Gastrocnemius medialis (tissue), 4 donors: ENCODE measurements at regions not wholly inside any gene's neighbourhood (a gene's known extent, or its start where the extent isn't known, plus 50 kb on each side); places are given as distances from the start of the nearest gene placed in this dataset.

Experiments
- ATAC-seq, 2 donors: fragments of 150-250 bp; one replicate each; pipeline ENCODE4 v1.9.1; 2016
- DNase-seq, 2 donors: peaks; one replicate each; pipeline ENCODE4 v3.0.0-alpha.2; 2019
- H3K27ac ChIP-seq, 4 donors: fragments of 200-600 bp; sonication (generic); 1 replicate in 1 of 4; 2 replicates in 3 of 4; pipeline ENCODE4 v1.5.1; 2016 to 2018; ENCODE audit warnings: mild to moderate bottlenecking in 2 of 4, moderate library complexity in 1 of 4
- H3K27me3 ChIP-seq, 3 donors: fragments of 200-600 bp; sonication (generic) in 2 of 3; 1 replicate in 1 of 3; 2 replicates in 2 of 3; pipeline versions ENCODE4 v1.5.1 to v1.6.0; 2016 to 2019; ENCODE audit warnings: mild to moderate bottlenecking in 1 of 3, moderate library complexity in 1 of 3
- H3K36me3 ChIP-seq, 2 donors: fragments of 200-600 bp; sonication (generic) in 1 of 2; one replicate each; pipeline ENCODE4 v1.5.1; 2017 to 2018
- H3K4me1 ChIP-seq, 2 donors: fragments of 200-600 bp; sonication (generic) in 1 of 2; one replicate each; pipeline ENCODE4 v1.5.1; 2016 to 2017; ENCODE audit warnings: mild to moderate bottlenecking in 2 of 2
- H3K4me3 ChIP-seq, 4 donors: fragments of 200-600 bp; sonication (generic) in 3 of 4; 1 replicate in 1 of 4; 2 replicates in 3 of 4; pipeline ENCODE4 v1.5.1; 2016 to 2019; ENCODE audit warnings: mild to moderate bottlenecking in 2 of 4
- H3K9me3 ChIP-seq, 3 donors: fragments of 200-600 bp; sonication (generic) in 2 of 3; 1 replicate in 1 of 3; 2 replicates in 2 of 3; pipeline ENCODE4 v1.5.1; 2016 to 2019
- CTCF ChIP-seq, 5 experiments: fragments of 450-650 bp in 3 of 5; fragments of 200-600 bp in 2 of 5; sonication (generic) in 2 of 5; IDR thresholded peaks in 4 of 5; conservative IDR thresholded peaks in 1 of 5; 1 replicate in 4 of 5; 2 replicates in 1 of 5; pipeline ENCODE4 v1.5.1; 2016 to 2019; ENCODE audit warnings: antibody characterized with exemption in 5 of 5, mild to moderate bottlenecking in 3 of 5, moderate library complexity in 3 of 5
- POLR2A ChIP-seq, 2 donors: fragments of 450-650 bp; IDR thresholded peaks; one replicate each; pipeline ENCODE4 v1.6.1; 2017; ENCODE audit warnings: antibody characterized with exemption in 2 of 2, mild to moderate bottlenecking in 2 of 2, moderate library complexity in 2 of 2
- in situ Hi-C, 4 donors: fragments of 200-750 bp; cut with MboI; loops; one replicate each; pipeline versions ENCODE4 v1.15.0 to v1.8.0; 2017; ENCODE audit warnings: low sequenced_read_pairs in 4 of 4
- intact Hi-C: fragments of 100-400 bp; cut with DNase I; formaldehyde crosslinking; loops from one replicate; pipeline ENCODE4 v1.15.1; 2023; ENCODE audit warnings: low total_unique reads

- no peak for ATAC-seq
- in situ Hi-C loops, result no loop called here
- no peak overlapping the region for H3K4me3 ChIP-seq
Observed at GRCh38 chr1:218659911-218660677, 315.0 kb downstream of the TGFB2 start.

GRCh38 chr1:218660678-218661053 lies 315.5 kb downstream of the TGFB2 start:
- Histone ChIP-seq H3K36me3 (no peaks in the 10 kb centered on the region), H3K4me3 (no peak overlapping the region), H3K27ac (no peak overlapping the region), H3K9me3 (no peaks in the 10 kb centered on the region), H3K4me1 (peaks cover 3 to 31% of the 10 kb centered on the region in 2 donors), H3K27me3 (no peaks in the 10 kb centered on the region)
- ATAC-seq (no peak), DNase-seq (no peak)
- intact Hi-C loops (loop anchor here (10.0 kb wide), 1 partner anchor 316 kb away; the partner anchor contains the start of gene TGFB2), in situ Hi-C loops (no loop called here)
- no peak for TF ChIP-seq CTCF (IDR thresholded peaks at IDR 0.05 in 4 of 5, conservative IDR thresholded peaks at IDR 0.05 in 1 of 5)
- no peak for TF ChIP-seq POLR2A (IDR thresholded peaks at IDR 0.05)

More at GRCh38 chr1:218659911-218660677, 315.0 kb downstream of the TGFB2 start:
- no peak for DNase-seq
- H3K27me3 ChIP-seq, result no peaks in the 10 kb centered on the region
- no peaks in the 10 kb centered on the region for H3K9me3 ChIP-seq
- no peaks in the 10 kb centered on the region for H3K36me3 ChIP-seq
- H3K27ac ChIP-seq, result no peak overlapping the region
- peaks cover 3 to 26% of the 10 kb centered on the region in 2 donors for H3K4me1 ChIP-seq
- intact Hi-C loops, result loop anchor here (10.0 kb wide), 1 partner anchor 315 kb away; the partner anchor contains the start of gene TGFB2
- no peak for TF ChIP-seq CTCF (IDR thresholded peaks at IDR 0.05 in 4 of 5, conservative IDR thresholded peaks at IDR 0.05 in 1 of 5)
- TF ChIP-seq POLR2A (IDR thresholded peaks at IDR 0.05), result no peak

- no peak for TF ChIP-seq CTCF (IDR thresholded peaks at IDR 0.05 in 4 of 5, conservative IDR thresholded peaks at IDR 0.05 in 1 of 5)
- no peak for TF ChIP-seq POLR2A (IDR thresholded peaks at IDR 0.05)
- Histone ChIP-seq H3K27ac (no peak overlapping the region), H3K36me3 (no peaks in the 10 kb centered on the region), H3K4me1 (peaks cover 3 to 28% of the 10 kb centered on the region in 2 donors), H3K27me3 (no peaks in the 10 kb centered on the region), H3K9me3 (no peaks in the 10 kb centered on the region), H3K4me3 (no peak overlapping the region)
- ATAC-seq (no peak), DNase-seq (no peak)
- intact Hi-C loops, result loop anchor here (10.0 kb wide), 1 partner anchor 317 kb away; the partner anchor contains the start of gene TGFB2
- in situ Hi-C loops, result no loop called here
Observed at GRCh38 chr1:218661411-218661810, 316.3 kb downstream of the TGFB2 start.

GRCh38 chr1:218664385-218665170 lies 319.4 kb downstream of the TGFB2 start:
- Histone ChIP-seq H3K36me3 (no peaks in the 10 kb centered on the region), H3K27ac (peak overlapping the region; percentile 63 to 85 (median 77)), H3K4me3 (peak overlapping the region in 3 of 4 donors; percentile 8 to 36 (median 33)), H3K27me3 (no peaks in the 10 kb centered on the region), H3K4me1 (peaks cover 3 to 20% of the 10 kb centered on the region in 2 donors), H3K9me3 (no peaks in the 10 kb centered on the region)
- TF ChIP-seq CTCF (IDR thresholded peaks at IDR 0.05 in 4 of 5, conservative IDR thresholded peaks at IDR 0.05 in 1 of 5) (no peak), POLR2A (IDR thresholded peaks at IDR 0.05) (no peak)
- DNase-seq (peak in 1 of 2 donors; percentile 17), ATAC-seq (peak; percentile 97 to 99)
- in situ Hi-C loops (no loop called here), intact Hi-C loops (loop anchor here (10.0 kb wide), 1 partner anchor 320 kb away; the partner anchor contains the start of gene TGFB2)
